Left renal pelvis (tissue), 4 donors: ENCODE measurements at regions not wholly inside any gene's neighbourhood (a gene's known extent, or its start where the extent isn't known, plus 50 kb on each side); places are given as distances from the start of the nearest gene placed in this dataset.
"Not testable (repeated sequence)": the region's sequence is repeated elsewhere in the genome, so short reads cannot be mapped to it uniquely, and the experiment has no call there.

Experiments used
- DNase-seq, 4 donors: peaks; one replicate each; pipeline ENCODE4 v3.0.0-alpha.2; 2013; ENCODE audit warnings: low read depth in 4 of 4, low spot score in 3 of 4

GRCh38 chr18:8912348-8913326, 189.9 kb upstream of the NDUFV2 start:
- DNase-seq, result peak in 1 of 4 donors; percentile 55

- not testable (repeated sequence) for DNase-seq
Observed at GRCh38 chr18:8913606-8914403, 188.7 kb upstream of the NDUFV2 start.

GRCh38 chr18:8914404-8915264, 187.9 kb upstream of the NDUFV2 start:
- DNase-seq, result not testable (repeated sequence)

GRCh38 chr18:8920856-8921787, 181.4 kb upstream of the NDUFV2 start:
- not testable (repeated sequence) for DNase-seq

GRCh38 chr18:8926464-8926863, 176.0 kb upstream of the NDUFV2 start:
- DNase-seq, result no peak

GRCh38 chr18:8928044-8928443, 174.5 kb upstream of the NDUFV2 start:
- no peak for DNase-seq

GRCh38 chr18:8928847-8929780, 173.4 kb upstream of the NDUFV2 start:
- no peak for DNase-seq

- DNase-seq, result no peak
Observed at GRCh38 chr18:8930990-8931616, 171.4 kb upstream of the NDUFV2 start.

- no peak for DNase-seq
Observed at GRCh38 chr18:8932866-8933265, 169.6 kb upstream of the NDUFV2 start.

- no peak for DNase-seq
Observed at GRCh38 chr18:8933714-8934284, 168.7 kb upstream of the NDUFV2 start.

- DNase-seq, result not testable (repeated sequence)
Observed at GRCh38 chr18:8935346-8935745, 167.2 kb upstream of the NDUFV2 start.

- DNase-seq, result no peak
Observed at GRCh38 chr18:8936619-8937018, 165.9 kb upstream of the NDUFV2 start.

- DNase-seq, result peak in 1 of 4 donors; percentile 30
Observed at GRCh38 chr18:8937160-8938094, 165.1 kb upstream of the NDUFV2 start.

GRCh38 chr18:8938817-8939216, 163.7 kb upstream of the NDUFV2 start:
- DNase-seq, result no peak

- no peak for DNase-seq
Observed at GRCh38 chr18:8942021-8942908, 160.2 kb upstream of the NDUFV2 start.
